HCT116 (cell line): ENCODE measurements at regions not wholly inside any gene's neighbourhood (a gene's known extent, or its start where the extent isn't known, plus 50 kb on each side); places are given as distances from the start of the nearest gene placed in this dataset.

ENCODE experiments used
- ATAC-seq: fragments of 200-7000 bp; cut with Tn5 transposase; 2 replicates; pipeline ENCODE4 v1.9.1; 2020; ENCODE audit warnings: mild to moderate bottlenecking, moderate library complexity
- BruUV-seq: library from RNA; stranded (reverse); fragments of 400-500 nt; replicated peaks from 2 replicates; lab custom pipeline; 2021; lab: Mats Ljungman, UMichigan
- CTCF ChIA-PET: fragments of 300-600 bp; sonication (Branson Sonifier 250); formaldehyde crosslinking; loops from one replicate; lab custom pipeline; 2021; ENCODE audit warnings: antibody characterized with exemption; lab: Charles Lee
- POLR2A ChIA-PET: fragments of 300-600, 350-600 bp; sonication (Branson Sonifier 250); formaldehyde crosslinking; loops from one replicate; lab custom pipeline; 2021; ENCODE audit warnings: antibody characterized with exemption; lab: Charles Lee
- RAD21 ChIA-PET, 2 experiments: fragments of 300-600 bp; sonication (Branson Sonifier 250); formaldehyde crosslinking; loops; one replicate each; lab custom pipeline; 2023; ENCODE audit warnings: low total read pairs in 2 of 2; ENCODE audit not compliant: uncharacterized antibody in 2 of 2, unreplicated experiment in 2 of 2, low non-redundant PET in 1 of 2; lab: Charles Lee
- DNase-seq: peaks from one replicate; pipeline ENCODE4 v3.0.0-alpha.2; 2010; ENCODE audit warnings: low read depth, low spot score
- H2AFZ ChIP-seq: fragments of 200-600 bp; shearing (Covaris generic), sonication (generic); 2 replicates; pipeline ENCODE4 v1.6.1; 2017; ENCODE audit warnings: low read depth, mixed run types, mixed read lengths, antibody characterized with exemption, low read length; ENCODE audit not compliant: poor library complexity, severe bottlenecking
- H3K27ac ChIP-seq: 2 replicates; pipeline ENCODE4 v1.5.1; 2012; ENCODE audit warnings: low read depth, low read length
- H3K27me3 ChIP-seq: fragments of 200-600 bp; sonication (generic); 2 replicates; pipeline ENCODE4 v1.6.1; 2016; ENCODE audit warnings: mixed run types, low read length, mixed read lengths; ENCODE audit not compliant: insufficient read depth
- H3K36me3 ChIP-seq, 2 experiments: fragments of 200-500 bp in 1 of 2; fragments of 200-600 bp in 1 of 2; sonication (Bioruptor generic) in 1 of 2; sonication (generic) in 1 of 2; 2 replicates each; pipeline versions ENCODE4 v1.5.1 to v1.6.1; 2014 to 2016; ENCODE audit warnings: low read length in 2 of 2, inconsistent platforms in 1 of 2, mixed read lengths in 1 of 2, mixed run types in 1 of 2; ENCODE audit not compliant: insufficient read depth in 2 of 2, control insufficient read depth in 1 of 2
- H3K4me1 ChIP-seq, 2 experiments: fragments of 200-600 bp in 1 of 2; sonication (generic) in 1 of 2; 2 replicates each; pipeline versions ENCODE4 v1.5.1 to v1.6.1; 2012 to 2017; ENCODE audit warnings: low read length in 2 of 2, inconsistent platforms in 1 of 2, mild to moderate bottlenecking in 1 of 2, mixed read lengths in 1 of 2, mixed run types in 1 of 2, moderate library complexity in 1 of 2; ENCODE audit not compliant: insufficient read depth in 2 of 2, control insufficient read depth in 1 of 2
- H3K4me2 ChIP-seq: fragments of 200-600 bp; sonication (generic); 2 replicates; pipeline ENCODE4 v1.6.1; 2017; ENCODE audit warnings: mixed run types, low read length, mixed read lengths
- H3K4me3 ChIP-seq, 2 experiments: fragments of 200-600 bp in 1 of 2; sonication (generic) in 1 of 2; replicated peaks in 1 of 2; 2 replicates each; pipeline ENCODE4 v1.5.1; 2011 to 2016; ENCODE audit warnings: low read length in 2 of 2, control low read depth in 1 of 2, low read depth in 1 of 2, mild to moderate bottlenecking in 1 of 2, mixed read lengths in 1 of 2, mixed run types in 1 of 2
- H3K79me2 ChIP-seq: fragments of 200-600 bp; sonication (generic); 2 replicates; pipeline ENCODE4 v1.6.1; 2017; ENCODE audit warnings: mild to moderate bottlenecking, mixed run types, low read length, moderate library complexity, mixed read lengths; ENCODE audit not compliant: insufficient read depth
- H3K9ac ChIP-seq: fragments of 200-600 bp; sonication (generic); 2 replicates; pipeline ENCODE4 v1.6.1; 2016; ENCODE audit warnings: low read length, mixed read lengths
- H3K9me2 ChIP-seq: fragments of 200-600 bp; sonication (generic), shearing (Covaris generic); 2 replicates; pipeline ENCODE4 v1.6.1; 2017; ENCODE audit warnings: mixed run types, mild to moderate bottlenecking, moderate library complexity; ENCODE audit not compliant: insufficient read depth
- H3K9me3 ChIP-seq, 2 experiments: fragments of 200-500 bp in 1 of 2; fragments of 200-600 bp in 1 of 2; sonication (Bioruptor generic) in 1 of 2; sonication (generic) in 1 of 2; 2 replicates each; pipeline ENCODE4 v1.6.1; 2014 to 2017; ENCODE audit warnings: low read length in 2 of 2, mixed read lengths in 2 of 2, inconsistent platforms in 1 of 2, low read depth in 1 of 2, mild to moderate bottlenecking in 1 of 2, mixed run types in 1 of 2, moderate library complexity in 1 of 2; ENCODE audit not compliant: control insufficient read depth in 1 of 2, insufficient read depth in 1 of 2
- H4K20me1 ChIP-seq: fragments of 200-600 bp; sonication (generic), shearing (Covaris generic); 2 replicates; pipeline ENCODE4 v1.6.1; 2017; ENCODE audit warnings: mixed run types, mild to moderate bottlenecking, moderate library complexity; ENCODE audit not compliant: insufficient read depth
- CBX3 ChIP-seq: IDR thresholded peaks from 2 replicates; pipeline ENCODE4 v1.6.1; 2012; ENCODE audit warnings: low read depth
- CEBPB ChIP-seq: IDR thresholded peaks from 2 replicates; pipeline ENCODE4 v1.6.1; 2012; ENCODE audit warnings: low read depth
- CTCF ChIP-seq, 3 experiments: fragments of 200-600 bp in 1 of 3; sonication (generic) in 1 of 3; IDR thresholded peaks in 2 of 3; conservative IDR thresholded peaks in 1 of 3; 2 replicates each; pipeline ENCODE4 v1.5.1; 2012 to 2017; ENCODE audit warnings: low read depth in 2 of 3, low read length in 2 of 3, antibody characterized with exemption in 1 of 3, borderline replicate concordance in 1 of 3, control low read depth in 1 of 3, mild to moderate bottlenecking in 1 of 3, mixed read lengths in 1 of 3, mixed run types in 1 of 3, moderate library complexity in 1 of 3; ENCODE audit not compliant: insufficient read depth in 1 of 3
- EGR1 ChIP-seq: IDR thresholded peaks from 2 replicates; pipeline ENCODE4 v1.6.1; 2012; ENCODE audit warnings: low read depth
- ELF1 ChIP-seq: IDR thresholded peaks from 2 replicates; pipeline ENCODE4 v1.6.1; 2012; ENCODE audit warnings: low read depth, borderline replicate concordance
- EZH2 ChIP-seq: fragments of 200-600 bp; sonication (generic); IDR thresholded peaks from 2 replicates; pipeline ENCODE4 v1.6.1; 2017; ENCODE audit warnings: antibody characterized with exemption, mixed run types
- EZH2phosphoT487 ChIP-seq: fragments of 200-600 bp; IDR thresholded peaks from 2 replicates; pipeline ENCODE4 v1.6.1; 2018; ENCODE audit warnings: antibody characterized with exemption, borderline replicate concordance
- FOSL1 ChIP-seq: IDR thresholded peaks from 2 replicates; pipeline ENCODE4 v1.6.1; 2012; ENCODE audit warnings: low read depth
- JUND ChIP-seq: IDR thresholded peaks from 2 replicates; pipeline ENCODE4 v1.6.1; 2012
- POLR2AphosphoS5 ChIP-seq: IDR thresholded peaks from 2 replicates; pipeline ENCODE4 v1.6.1; 2011; ENCODE audit warnings: mild to moderate bottlenecking, low read depth, low read length, moderate library complexity
- RAD21 ChIP-seq: IDR thresholded peaks from 2 replicates; pipeline ENCODE4 v1.6.1; 2012; ENCODE audit warnings: low read depth, mild to moderate bottlenecking
- REST ChIP-seq: IDR thresholded peaks from 2 replicates; pipeline ENCODE4 v1.6.1; 2012; ENCODE audit warnings: low read depth
- SIN3A ChIP-seq: IDR thresholded peaks from 2 replicates; pipeline ENCODE4 v1.6.1; 2012; ENCODE audit warnings: low read depth
- SP1 ChIP-seq: IDR thresholded peaks from 2 replicates; pipeline ENCODE4 v1.6.1; 2012; ENCODE audit warnings: low read depth
- SRF ChIP-seq: IDR thresholded peaks from 2 replicates; pipeline ENCODE4 v1.6.1; 2012; ENCODE audit warnings: low read depth
- TCF7L2 ChIP-seq: IDR thresholded peaks from 2 replicates; pipeline ENCODE4 v1.7.0; 2011; ENCODE audit warnings: borderline replicate concordance, inconsistent platforms; ENCODE audit not compliant: insufficient read depth, insufficient read length; ENCODE audit errors: extremely low read depth
- YY1 ChIP-seq: IDR thresholded peaks from 2 replicates; pipeline ENCODE4 v1.6.1; 2011; ENCODE audit warnings: low read length, low read depth, moderate library complexity, mild to moderate bottlenecking; ENCODE audit not compliant: insufficient replicate concordance; ENCODE audit errors: extremely low read depth
- ZFX ChIP-seq: fragments of 450-650 bp; IDR thresholded peaks from 2 replicates; pipeline ENCODE4 v1.6.1; 2017
- intact Hi-C: fragments of 100-400 bp; cut with micrococcal nuclease; formaldehyde crosslinking; loops from 2 replicates; pipeline ENCODE4 v1.10.0; 2022
- TF ChIP-seq, protein P1 (sequence below): IDR thresholded peaks from 2 replicates; pipeline ENCODE4 v1.6.1; 2012
- TF ChIP-seq, protein P2 (sequence below): IDR thresholded peaks from 2 replicates; pipeline ENCODE4 v1.6.1; 2012

DNA sequence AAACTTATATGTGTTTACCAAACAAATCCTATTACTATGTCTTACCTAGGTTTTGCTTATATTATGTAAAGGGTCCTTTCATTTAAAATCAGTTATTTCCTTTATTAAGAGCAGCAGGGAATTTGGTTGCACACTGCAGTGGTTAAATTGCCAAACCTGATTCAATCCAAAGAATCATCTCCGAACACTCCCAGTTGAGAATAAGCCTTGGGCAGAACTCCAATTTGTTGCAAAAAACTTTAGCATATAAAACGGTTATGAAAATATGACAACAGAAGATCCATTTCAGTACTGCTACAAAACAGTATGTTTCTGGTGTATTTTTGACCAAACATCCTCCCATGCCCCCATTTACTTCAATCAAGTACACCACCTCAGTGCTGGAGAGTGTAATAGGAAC is 587.0 kb upstream of the GRAMD2B start:
- H3K36me3 ChIP-seq: no peaks in the 10 kb centered on the region
- H4K20me1 ChIP-seq: no peaks in the 10 kb centered on the region
- no peak overlapping the region for H3K9ac ChIP-seq
- no peak overlapping the region for H3K4me3 ChIP-seq
- H3K9me3 ChIP-seq: no peaks in the 10 kb centered on the region
- ChIA-PET CTCF (interaction anchor here (0.8 kb wide), 1 partner anchor 1088 kb away, joined by 3 read pairs; no protein-coding TSS in a partner anchor), RAD21 (no interaction called here), POLR2A (no interaction called here)
- no peaks in the 10 kb centered on the region for H3K4me1 ChIP-seq
- H3K27me3 ChIP-seq: no peaks in the 10 kb centered on the region
- H3K27ac ChIP-seq: no peak overlapping the region
- DNase-seq (no peak), ATAC-seq (no peak)
- H3K4me2 ChIP-seq: no peak overlapping the region
- intact Hi-C loops: no loop called here
- H3K79me2 ChIP-seq: no peaks in the 10 kb centered on the region
- no peaks in the 10 kb centered on the region for H3K9me2 ChIP-seq
- H2AFZ ChIP-seq: no peak overlapping the region
- TF ChIP-seq, protein P1, sequence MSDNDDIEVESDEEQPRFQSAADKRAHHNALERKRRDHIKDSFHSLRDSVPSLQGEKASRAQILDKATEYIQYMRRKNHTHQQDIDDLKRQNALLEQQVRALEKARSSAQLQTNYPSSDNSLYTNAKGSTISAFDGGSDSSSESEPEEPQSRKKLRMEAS: no peak
- TF ChIP-seq, protein P2, sequence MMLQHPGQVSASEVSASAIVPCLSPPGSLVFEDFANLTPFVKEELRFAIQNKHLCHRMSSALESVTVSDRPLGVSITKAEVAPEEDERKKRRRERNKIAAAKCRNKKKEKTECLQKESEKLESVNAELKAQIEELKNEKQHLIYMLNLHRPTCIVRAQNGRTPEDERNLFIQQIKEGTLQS: no peak
- TF ChIP-seq POLR2AphosphoS5 (no peak), SIN3A (no peak), CTCF (IDR thresholded peaks at IDR 0.05 in 2 of 3, conservative IDR thresholded peaks at IDR 0.05 in 1 of 3; ENCODE audit: borderline replicate concordance in 1 of 3, insufficient read depth in 1 of 3, low read depth in 2 of 3, low read length in 2 of 3) (no peak), JUND (no peak), RAD21 (no peak), CBX3 (no peak), EZH2 (no peak), EGR1 (no peak), ZFX (no peak), SP1 (no peak), TCF7L2 (no peak), SRF (no peak), ELF1 (no peak), YY1 (no peak), EZH2phosphoT487 (no peak), CEBPB (no peak), REST (no peak), FOSL1 (no peak)
- BruUV-seq: no TSS peak
